ENCODE measurements at regions not wholly inside any gene's neighbourhood (a gene's known extent, or its start where the extent isn't known, plus 50 kb on each side); places are given as distances from the start of the nearest gene placed in this dataset.

GRCh38 chr4:56253666-56254305 is 133.5 kb downstream of the AASDH start:
- no peak for TF ChIP-seq CTCF (IDR thresholded peaks at IDR 0.05; ENCODE audit: extremely low read depth, missing control alignments)
- no peak for DNase-seq (ENCODE audit: low spot score)

GRCh38 chr4:56252561-56253152 is 134.6 kb downstream of the AASDH start:
- no peak for TF ChIP-seq CTCF (IDR thresholded peaks at IDR 0.05; ENCODE audit: extremely low read depth, missing control alignments)
- no peak for DNase-seq (ENCODE audit: low spot score)

- DNase-seq (ENCODE audit: low spot score) = no peak
- TF ChIP-seq CTCF (IDR thresholded peaks at IDR 0.05; ENCODE audit: extremely low read depth, missing control alignments) = no peak
These were observed 135.7 kb downstream of the AASDH start for GRCh38 chr4:56251556-56251955.

GRCh38 chr4:56250776-56251175 is 136.5 kb downstream of the AASDH start:
- no peak for DNase-seq (ENCODE audit: low spot score)
- no peak for TF ChIP-seq CTCF (IDR thresholded peaks at IDR 0.05; ENCODE audit: extremely low read depth, missing control alignments)

- no peak for DNase-seq (ENCODE audit: low spot score)
- TF ChIP-seq CTCF (IDR thresholded peaks at IDR 0.05; ENCODE audit: extremely low read depth, missing control alignments) = no peak
These were observed 139.6 kb downstream of the AASDH start for GRCh38 chr4:56247646-56248045.

GRCh38 chr4:56246233-56246610 is 141.1 kb downstream of the AASDH start:
- DNase-seq (ENCODE audit: low spot score) = no peak
- TF ChIP-seq CTCF (IDR thresholded peaks at IDR 0.05; ENCODE audit: extremely low read depth, missing control alignments) = no peak

GRCh38 chr4:56245547-56246232 is 141.6 kb downstream of the AASDH start:
- TF ChIP-seq CTCF (IDR thresholded peaks at IDR 0.05; ENCODE audit: extremely low read depth, missing control alignments) = no peak
- no peak for DNase-seq (ENCODE audit: low spot score)

Data from GM20000 (cell line).